HG02763 (cell line): ENCODE measurements at regions not wholly inside any gene's neighbourhood (a gene's known extent, or its start where the extent isn't known, plus 50 kb on each side); places are given as distances from the start of the nearest gene placed in this dataset.
A peak's percentile ranks its signal among the peaks of the same experiment; 100 is the strongest.

Experiments used
- ATAC-seq: cut with Tn5 transposase; IDR thresholded peaks from one replicate; pipeline ENCODE4 v1.9.1; 2021; ENCODE audit warnings: mild to moderate bottlenecking, moderate library complexity; ENCODE audit not compliant: unreplicated experiment

DNA sequence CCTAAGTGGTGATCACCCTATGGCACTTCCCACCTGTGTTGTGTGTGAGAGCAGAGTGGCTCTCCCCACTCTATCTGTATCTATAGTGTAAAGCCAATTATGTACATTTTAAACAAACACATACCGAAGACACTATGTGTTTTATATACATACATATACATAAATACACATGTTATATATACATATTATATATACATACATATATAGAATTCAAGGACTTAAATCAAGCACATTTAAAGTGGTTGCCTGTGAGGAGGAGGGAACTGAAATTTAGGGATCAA, 246.6 kb downstream of the LY86 start:
- ATAC-seq = no peak

DNA sequence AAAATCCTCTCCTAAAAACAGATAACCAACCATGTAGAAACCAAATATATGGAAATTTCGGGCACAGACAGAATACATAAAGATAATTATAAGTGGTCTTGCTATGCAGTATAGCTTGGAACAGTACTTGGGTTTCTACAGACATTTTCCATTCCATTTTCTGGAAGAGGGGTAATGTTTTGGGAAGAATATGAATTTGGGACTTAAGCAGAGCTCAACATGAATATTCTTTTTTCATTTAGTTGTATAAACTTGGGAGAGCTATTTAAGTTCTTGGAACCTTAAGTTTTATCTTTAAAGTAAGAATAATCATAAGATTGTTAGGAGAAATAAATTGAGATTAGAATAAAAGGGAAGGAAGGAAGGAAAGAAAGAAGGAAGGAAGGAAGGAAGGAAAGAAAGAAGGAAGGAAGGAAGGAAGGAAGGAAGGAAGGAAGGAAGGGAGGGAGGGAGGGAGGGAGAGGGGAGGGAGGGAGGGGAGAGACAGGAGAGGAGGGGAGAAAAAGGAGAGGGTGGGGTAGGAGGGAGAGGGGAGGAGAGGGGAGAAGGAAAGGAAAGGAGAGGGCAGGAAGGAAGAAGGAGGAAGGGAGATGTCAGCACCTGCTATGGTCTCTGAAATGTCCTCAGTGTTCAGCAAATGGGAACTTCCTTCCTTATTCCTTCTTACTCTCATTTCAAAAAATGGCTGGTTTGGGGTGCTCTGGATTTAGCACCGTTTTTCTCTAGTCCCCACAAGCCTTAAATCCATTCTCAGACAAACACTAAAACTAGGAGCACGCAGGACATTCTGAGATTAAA, 248.3 kb downstream of the LY86 start:
- ATAC-seq = no peak

DNA sequence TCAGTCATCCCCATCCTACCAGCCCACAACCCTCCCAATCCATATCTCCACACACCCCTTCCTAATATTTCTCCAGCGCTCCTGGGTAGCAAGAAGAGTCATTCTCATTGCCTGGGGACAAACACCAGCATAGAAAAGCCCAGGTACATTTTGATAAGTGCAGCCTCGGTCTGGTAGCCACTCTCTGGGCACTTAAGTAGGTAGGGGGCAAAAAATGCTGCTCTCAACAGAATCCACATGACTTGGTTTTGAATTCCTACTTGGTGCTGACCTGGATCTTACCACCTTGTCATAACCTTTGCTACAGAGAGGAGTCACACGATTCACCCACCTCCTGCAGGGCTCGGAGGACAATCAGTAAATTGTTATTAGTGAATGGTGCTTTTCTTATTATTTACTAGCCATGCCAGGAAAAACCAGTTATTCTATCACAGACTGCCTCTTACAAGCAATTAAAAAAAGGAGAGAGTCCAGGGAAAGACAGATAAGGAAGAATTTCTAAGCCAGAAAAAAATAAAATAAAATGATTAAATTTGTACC, 249.1 kb downstream of the LY86 start:
- ATAC-seq = no peak

DNA sequence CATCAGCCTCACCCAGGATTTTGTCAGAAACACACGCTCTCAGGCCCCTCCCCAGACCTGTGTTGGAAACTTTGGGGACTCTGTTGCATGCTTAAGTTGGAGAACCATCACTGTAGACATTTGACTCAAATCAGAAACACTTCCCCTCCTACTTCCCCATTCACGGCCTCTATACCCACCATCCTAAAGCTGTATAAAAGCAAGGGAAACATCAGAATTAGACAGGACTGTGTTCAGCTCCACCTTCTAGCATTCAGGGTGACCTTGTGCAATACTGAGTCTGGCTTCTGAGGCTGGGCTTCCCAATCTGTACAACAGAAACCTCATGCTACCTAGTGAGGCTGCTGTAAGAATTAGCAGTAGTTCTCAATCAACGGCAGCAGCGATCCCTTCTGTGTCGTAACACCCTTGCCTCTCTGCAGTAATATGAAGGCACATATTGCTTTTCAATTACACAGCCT, 252.3 kb downstream of the LY86 start:
- peak; percentile 66 for ATAC-seq

DNA sequence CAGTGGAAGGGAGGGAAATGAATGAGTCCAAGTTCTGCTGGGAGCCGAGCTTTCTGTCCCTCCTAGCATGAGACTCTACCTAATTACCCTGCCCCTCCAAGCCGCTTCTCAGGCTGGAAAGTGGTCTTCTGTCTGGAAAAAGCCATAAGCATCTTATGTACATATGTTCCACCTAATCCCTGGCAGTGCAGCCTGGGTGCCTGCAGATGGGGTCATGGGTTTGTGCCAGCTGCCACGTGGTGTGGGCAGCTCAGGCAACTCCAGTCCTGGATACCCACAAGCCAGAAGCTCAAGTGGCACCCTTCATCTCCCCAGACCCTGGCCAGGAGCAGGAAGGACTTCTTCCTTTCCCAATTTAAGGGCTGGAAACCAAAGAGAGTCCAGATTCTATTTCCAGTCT, 253.1 kb downstream of the LY86 start:
- ATAC-seq = no peak

DNA sequence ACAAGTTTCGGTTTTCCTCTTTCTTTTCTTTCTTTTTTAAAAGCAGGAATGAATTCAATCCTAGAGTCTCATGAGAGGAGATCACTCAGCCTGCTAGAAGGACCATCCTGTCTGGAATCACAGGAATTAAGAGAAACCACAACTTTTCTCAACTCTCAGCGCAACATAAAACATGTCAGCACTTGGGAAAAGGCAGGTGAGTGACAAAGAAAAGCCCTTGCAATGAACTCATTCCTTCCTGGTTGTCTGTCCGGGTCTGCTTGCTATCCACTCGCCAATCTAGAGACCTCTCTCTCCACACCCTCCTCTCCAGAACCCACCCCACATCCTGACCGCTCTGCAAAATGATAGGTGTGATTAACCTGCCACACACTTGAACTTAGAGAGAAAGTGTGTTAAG, 253.8 kb downstream of the LY86 start:
- no peak for ATAC-seq

DNA sequence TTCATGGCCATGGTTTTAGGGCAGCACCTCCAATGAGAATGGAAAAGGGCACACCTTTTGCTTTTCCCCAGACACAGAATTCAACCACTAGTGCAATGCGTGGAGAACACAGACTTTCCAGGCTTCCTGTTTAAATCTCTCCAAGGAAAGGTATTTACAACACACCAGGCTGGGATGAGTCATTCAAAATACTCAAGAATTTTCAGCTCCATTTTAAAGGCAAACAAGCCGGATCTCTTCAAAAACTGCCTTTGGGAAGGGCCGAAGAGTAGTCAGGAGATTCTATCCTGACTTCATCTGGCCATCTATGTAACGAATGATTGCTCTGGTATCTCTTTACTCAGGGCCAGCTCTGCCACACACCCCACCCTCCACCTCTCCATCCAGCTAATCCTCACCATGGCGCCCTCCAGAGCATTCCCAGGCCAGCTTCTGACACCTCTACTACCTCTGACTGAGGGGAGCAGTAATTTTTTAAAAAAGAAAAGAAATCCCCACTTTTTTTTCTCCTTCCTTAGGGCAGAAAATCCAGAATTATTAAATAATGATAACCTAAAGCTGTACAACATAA, 254.6 kb downstream of the LY86 start:
- ATAC-seq = no peak

DNA sequence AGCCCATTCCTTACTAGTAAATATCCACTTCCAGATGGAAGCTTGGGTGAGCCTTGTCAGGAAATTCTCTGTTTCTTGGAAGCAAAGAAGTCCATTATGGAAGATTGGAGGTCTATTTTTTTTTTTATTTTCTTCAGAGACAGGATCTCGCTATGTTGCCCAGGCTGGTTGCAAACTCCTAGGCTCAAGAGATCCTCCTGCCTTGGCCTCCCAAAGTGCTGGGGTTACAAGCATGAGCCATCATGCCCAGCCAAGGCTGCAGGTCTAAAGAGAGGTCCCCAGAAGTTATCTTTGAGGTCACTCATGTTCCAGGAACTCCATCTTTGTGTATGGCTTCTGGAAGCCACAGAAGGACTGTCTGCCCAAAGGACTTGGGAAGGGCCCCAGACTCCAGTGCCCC, 255.3 kb downstream of the LY86 start:
- no peak for ATAC-seq

DNA sequence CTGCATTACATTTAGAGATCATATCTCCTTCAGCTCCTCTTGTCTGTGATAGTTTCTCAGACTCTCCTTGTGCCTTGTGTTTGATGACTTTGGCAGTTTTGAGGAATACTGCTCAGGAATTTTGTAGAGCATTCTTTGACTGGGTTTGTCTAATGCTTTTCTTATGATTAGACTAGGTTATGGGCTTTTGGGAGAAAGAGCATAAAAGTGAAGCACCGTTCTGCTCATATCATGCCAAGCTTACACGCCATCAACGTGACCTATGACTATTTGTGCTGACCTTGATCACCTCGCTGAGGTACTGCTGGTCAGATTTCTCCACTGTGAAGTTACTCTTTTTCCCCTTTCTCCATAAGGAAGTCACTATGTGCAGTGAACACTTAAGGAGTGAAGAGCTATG, 256.0 kb downstream of the LY86 start:
- ATAC-seq = no peak

DNA sequence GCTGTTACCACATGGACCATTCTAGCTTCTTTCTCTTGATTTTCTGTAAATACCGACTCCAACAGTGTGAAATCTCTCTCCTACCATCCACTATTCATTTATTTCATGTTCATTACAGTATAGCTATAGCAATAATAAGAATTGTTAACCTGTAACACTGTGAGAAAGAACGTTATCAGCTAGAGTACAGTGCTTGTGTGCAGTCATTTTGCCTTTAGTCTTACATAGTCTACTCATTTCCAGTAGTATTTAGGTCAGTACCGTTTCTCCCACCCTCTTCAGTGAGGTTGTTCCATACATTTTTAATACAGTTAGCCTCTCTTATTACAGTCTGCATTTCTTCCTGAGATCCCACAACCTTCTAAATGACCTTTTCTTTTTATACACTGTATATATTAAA, 257.1 kb downstream of the LY86 start:
- ATAC-seq = no peak

DNA sequence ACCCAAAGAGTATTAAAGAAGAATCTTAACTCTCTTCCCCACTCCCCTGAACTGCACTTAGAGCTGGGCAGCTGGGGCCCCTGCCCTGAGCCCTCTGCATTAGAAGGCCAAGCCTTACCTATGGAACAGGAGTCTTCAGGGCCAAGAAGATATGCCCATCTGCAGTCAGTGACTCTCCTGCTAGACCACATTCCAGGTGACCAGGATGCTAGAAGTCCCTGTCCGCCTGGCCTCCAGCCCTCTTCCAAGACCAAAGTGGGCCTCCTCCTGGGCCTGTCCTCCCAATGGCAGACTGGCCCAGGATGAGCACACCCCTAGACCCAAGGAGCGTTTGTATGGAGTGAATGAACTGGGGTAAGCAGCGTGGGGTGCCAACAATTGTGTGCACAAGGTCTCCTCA, 259.1 kb downstream of the LY86 start:
- ATAC-seq = no peak

DNA sequence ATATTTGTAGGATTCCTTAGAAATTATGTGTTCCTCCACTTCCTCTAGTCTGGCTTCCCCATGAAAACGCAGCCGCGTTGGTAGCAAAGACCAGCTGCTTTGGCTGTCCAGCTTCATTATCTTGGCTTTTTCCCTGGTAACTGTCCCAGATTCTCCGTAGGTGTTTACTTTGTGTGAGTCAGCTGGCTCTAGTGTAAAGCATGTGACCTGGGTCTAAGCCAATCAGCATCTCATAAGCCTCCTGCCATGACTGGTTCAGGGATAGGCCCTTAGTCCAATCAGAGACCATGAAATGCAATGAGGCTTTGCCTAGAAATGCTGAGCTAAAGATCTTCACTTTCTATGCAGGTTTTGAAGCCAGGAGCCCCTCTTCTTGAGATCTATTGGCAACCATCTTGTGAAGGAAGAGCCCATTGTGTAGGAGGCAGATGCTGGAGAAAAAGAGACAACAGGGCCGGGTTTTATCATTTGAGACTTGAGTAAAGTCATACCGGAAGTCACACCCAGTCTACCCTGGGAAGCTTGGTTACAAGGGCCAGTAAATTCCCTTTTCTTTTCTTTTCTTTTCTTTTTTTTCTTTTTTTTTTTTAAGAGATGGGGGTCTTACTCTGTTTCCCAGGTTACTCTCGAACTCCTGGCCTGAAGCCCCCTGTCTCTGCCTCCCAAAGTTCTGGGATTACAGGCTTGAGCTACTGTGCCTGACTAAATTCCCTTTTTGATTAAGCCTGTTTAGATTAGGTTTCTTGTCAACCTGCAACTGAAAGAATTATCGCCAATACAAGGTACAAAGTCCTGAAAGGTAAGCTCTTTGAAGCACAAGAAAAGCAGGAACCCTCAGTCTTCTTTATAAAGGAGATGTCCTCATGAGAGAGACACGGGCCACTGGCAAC, 256.5 kb upstream of the RREB1 start:
- no peak for ATAC-seq

DNA sequence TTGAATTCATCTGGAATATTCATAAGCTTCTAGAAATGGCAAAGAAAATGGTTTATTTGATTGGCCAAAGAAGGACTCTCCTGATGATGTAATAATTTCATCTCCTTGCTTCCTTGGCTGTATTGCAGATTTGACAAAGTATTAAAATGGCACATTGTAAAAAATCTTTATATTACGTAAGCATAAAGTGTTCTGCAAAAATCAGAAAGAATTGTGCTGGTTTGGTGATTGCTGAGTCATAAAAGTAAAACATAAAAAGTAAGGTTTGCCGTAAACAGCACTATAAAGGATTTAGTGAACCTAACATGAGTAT, 255.9 kb upstream of the RREB1 start:
- ATAC-seq = no peak

DNA sequence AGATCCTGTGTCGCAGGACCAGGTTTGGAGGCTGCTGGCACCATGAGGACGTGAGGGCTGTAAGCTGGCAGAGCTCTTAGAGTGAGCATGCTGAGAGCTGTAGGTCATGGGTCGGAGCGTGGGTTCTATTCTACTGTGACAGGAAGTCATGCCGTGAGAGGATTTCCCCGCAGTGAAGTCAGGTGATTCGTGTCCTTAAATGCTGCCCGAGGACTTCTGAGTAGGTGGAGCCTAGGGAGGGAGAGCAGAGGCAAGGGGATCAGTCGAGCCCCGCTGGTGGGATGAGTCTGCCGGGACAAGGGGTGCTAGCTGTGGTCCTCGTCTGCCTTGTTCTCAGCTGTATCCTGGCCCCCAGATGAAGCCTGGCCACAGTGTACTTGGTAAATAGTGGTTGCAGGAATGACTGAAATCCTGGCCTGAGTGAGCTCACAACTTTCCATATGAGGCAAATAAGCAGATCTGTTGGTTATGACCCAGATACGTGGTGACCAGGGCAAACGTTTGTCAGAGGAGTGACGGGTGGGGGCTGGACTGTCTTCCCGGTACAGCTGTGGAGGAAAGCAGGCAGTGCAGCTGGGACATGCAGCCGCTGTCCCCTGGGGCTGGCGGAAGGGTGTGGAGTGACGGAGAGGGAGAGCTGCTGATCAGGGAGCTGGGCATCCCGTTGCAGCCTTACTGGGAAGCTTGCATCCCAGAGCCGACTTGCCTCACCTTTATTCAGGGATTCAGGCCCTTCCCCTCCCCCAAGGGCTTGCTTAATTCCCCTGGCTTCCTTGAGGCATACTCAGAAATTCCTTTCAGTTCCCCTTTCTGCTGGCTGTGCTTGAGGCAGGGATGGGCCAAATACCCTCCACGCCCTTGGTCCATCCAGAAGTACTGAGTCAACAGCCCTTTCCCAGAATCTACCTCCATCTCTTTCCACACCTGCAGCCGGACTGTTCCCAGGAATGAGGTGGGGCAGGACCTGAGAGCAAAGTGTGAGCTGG, 250.9 kb upstream of the RREB1 start:
- peak; percentile 56 for ATAC-seq

DNA sequence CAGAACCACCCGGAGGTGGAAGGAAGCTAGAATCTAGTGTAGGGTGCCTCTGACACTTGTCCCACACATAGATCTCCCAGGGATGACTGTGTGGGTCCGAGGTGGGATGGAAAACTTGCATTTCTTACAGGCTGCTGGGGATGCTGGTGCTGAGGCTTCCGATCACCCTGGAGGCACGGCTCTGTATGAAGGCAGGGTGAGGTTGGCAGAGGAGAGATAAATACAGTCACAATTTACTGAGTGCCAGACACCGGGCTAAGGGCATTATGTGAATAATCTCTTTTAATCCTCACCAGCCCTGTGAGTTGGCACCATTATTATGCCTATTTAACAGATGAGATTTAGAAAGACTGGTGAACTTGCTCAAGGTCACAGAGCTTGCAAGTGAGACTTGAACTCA, 250.2 kb upstream of the RREB1 start:
- no peak for ATAC-seq

DNA sequence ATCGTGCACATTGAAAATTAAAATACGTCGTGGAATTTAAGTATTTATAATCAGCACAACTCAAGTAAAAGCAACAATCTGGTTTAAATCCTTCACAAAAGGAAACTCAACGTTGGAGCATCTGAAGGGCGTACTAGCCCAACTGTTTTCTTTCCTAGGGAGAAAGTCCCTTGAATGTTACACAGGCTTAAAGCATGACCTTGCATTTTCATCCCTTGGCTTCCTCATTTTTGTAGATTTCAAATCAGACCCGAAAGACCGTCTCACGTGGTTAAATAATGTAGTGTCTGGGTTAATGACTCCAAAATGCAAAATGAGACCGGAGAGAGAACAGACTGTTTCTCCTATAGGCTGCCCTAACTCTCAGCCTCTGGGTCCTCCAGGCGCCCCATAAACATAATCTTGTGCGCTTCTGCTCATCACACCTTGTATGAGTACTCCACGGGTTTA, 249.2 kb upstream of the RREB1 start:
- ATAC-seq = no peak

DNA sequence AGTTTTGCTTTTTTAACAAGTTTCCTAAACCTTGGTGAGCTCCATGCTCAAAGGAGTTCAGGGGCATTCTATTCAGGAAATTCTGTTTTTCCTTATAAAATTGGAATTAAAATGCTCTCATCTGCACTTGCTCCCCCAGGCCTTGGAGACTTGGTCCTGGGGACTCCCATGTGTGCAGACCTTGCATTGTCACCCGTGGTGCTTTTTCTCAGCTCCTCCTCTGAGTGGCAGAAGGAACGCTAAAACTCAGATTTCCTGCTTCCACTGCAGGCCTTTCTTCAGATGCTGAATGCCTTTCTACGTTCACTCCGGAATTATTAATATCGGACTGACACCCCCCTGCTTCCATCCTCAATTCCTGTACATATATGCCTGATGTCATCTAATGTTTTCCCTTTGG, 248.7 kb upstream of the RREB1 start:
- ATAC-seq = no peak

DNA sequence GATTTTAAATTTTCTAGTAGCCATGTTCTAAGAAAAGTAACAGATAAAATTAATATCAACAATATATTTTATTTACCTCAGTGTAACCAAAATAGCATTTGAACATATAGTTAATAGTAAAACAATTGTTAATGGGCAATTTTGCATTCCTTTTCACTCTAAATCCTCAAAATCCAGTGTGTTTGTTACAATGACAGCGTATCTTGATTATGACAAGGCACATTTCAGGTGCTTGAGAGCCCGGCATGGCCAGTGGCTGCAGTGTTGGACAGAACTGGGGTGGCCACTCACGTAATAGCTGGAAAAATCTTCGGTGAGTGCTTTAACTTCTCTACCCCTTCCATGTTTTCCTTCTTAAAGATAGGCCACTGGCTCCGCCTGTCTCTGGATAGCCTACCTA, 248.0 kb upstream of the RREB1 start:
- no peak for ATAC-seq

DNA sequence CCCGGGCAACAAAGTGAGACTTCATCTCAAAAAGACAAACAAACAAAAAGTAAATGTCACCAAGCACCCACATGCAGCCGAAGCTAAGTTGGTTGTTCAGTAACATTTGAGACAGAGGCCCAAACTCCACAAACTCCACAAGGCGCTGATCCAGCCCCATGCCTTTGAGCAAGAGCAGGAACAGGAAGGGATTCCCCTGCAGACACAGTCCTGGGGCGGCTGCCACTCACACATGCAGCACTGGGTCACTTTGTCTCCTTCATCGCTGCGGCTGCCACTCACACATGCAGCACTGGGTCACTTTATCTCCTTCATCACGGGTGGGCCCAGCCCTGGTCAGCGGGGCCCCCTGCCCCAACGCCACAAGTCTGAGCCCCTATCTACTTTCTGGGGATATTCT, 246.9 kb upstream of the RREB1 start:
- no peak for ATAC-seq

DNA sequence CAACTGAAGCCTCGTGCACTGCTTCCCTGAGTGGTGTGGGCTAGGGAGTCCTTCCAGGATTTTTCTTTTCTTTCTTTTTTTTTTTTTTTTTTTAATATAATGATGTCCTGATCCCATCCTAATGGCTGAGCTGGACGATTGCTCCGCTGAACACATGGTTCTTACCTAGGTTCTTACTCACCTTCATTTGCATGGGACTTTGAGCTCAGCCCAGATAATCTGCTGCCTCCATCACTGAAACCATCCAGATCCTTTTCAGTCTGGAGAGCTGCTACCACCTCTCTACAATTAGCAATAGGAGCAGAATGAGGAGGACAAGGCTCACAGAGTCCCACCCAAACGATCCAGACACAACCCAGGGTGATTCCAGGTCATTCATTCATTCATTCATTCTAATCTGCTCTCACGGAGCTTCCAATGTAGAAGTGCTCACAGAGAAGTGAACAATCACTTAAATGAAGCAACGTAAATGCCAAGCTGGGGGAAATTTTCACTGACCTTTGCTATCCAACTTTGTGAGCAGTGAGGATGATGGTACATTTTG, 246.3 kb upstream of the RREB1 start:
- no peak for ATAC-seq
